Stimulated activated naive CD8-positive, alpha-beta T cell treated with anti-CD3 and anti-CD28 coated beads, Interleukin-15, amount 100 ng/mL, for 72 hours (primary cell): ENCODE measurements at regions not wholly inside any gene's neighbourhood (a gene's known extent, or its start where the extent isn't known, plus 50 kb on each side); places are given as distances from the start of the nearest gene placed in this dataset.
"Not testable (repeated sequence)": the region's sequence is repeated elsewhere in the genome, so short reads cannot be mapped to it uniquely, and the experiment has no call there.

Source experiments
- ATAC-seq: fragments of 150-1000 bp; cut with Tn5 transposase; 2 replicates; pipeline ENCODE4 v1.10.0; 2021; ENCODE audit warnings: mild to moderate bottlenecking, moderate library complexity
- DNase-seq, 2 donors: peaks; one replicate each; pipeline ENCODE4 v3.0.0; 2021 to 2022
- H3K27ac Mint-ChIP-seq, 2 donors: one replicate each; pipeline ENCODE4 v1.8.0; 2022; ENCODE audit warnings: mild to moderate bottlenecking in 2 of 2, mixed read lengths in 2 of 2, moderate library complexity in 2 of 2
- H3K27me3 Mint-ChIP-seq: one replicate; pipeline ENCODE4 v1.8.0; 2022; ENCODE audit warnings: mixed read lengths
- H3K4me1 Mint-ChIP-seq: one replicate; pipeline ENCODE4 v1.8.0; 2022; ENCODE audit warnings: mild to moderate bottlenecking, mixed read lengths
- H3K4me3 Mint-ChIP-seq, 2 donors: one replicate each; pipeline ENCODE4 v1.8.0; 2022; ENCODE audit warnings: mild to moderate bottlenecking in 2 of 2, mixed read lengths in 2 of 2, moderate library complexity in 1 of 2
- H3K9me3 Mint-ChIP-seq, 2 donors: one replicate each; pipeline ENCODE4 v1.8.0; 2022; ENCODE audit warnings: mixed read lengths in 2 of 2

DNA sequence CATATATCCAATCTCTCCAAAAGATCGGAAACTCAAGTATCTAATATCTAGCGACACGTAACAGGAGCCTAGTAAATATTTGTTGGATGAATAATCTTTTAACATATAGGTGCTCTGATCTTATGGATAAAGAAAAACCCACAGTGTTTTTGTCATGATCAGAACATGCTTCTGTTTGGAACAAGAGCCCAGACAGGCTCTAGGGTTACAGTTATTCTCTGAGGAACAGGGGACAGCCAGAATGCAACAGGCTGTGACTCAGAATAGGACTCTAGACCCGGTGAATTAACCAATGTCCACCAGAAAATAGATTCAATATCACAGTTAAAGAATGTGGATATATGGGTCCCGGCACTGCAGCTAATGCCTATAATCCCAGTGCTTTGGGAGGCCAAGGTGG is 296.1 kb upstream of the FZD8 start:
- Mint-ChIP-seq H3K9me3 (peaks cover 10 to 25% of the 10 kb centered on the region in 2 donors), H3K4me3 (no peak overlapping the region), H3K27ac (no peak overlapping the region), H3K4me1 (no peaks in the 10 kb centered on the region), H3K27me3 (no peaks in the 10 kb centered on the region)
- ATAC-seq (no peak), DNase-seq (no peak)

DNA sequence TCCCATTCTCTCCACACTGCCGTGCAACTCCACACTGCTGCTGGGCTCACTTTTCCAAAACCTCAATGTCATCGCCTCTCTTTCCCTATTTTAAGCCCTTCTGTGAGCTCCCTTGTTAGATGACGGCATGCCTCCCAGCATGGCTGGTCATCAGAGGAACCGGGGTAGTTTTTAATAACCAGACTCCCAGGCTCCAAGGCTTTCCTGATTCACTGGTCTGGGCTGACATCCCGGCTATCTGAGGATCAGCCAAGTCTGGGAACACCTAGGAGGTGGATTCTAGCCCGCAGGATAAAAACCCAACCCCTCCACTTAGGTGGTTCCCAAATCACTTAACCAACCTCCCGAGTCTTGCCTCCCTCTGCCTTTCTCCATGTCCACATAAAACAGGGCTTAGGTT is 295.4 kb upstream of the FZD8 start:
- peaks cover 10 to 25% of the 10 kb centered on the region in 2 donors for H3K9me3 Mint-ChIP-seq
- ATAC-seq, result no peak

DNA sequence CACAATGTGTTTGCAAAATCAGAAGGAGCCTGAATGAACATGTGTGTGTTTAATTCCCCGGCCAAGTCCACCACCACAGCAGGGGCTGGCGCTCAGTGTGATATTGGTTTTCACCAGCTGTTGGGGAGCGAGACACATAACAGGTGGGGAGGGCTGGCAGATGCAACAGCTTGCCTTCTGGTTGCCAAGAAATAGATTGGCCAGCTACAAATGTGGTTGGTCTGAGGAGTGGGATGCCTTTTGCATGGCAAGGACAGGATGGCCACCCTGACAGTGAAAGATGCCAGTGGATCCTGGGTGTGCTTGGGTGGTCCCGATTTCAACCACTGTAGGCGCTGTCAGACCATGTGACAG is 292.5 kb upstream of the FZD8 start:
- Mint-ChIP-seq H3K27me3 (no peaks in the 10 kb centered on the region), H3K4me1 (no peaks in the 10 kb centered on the region), H3K9me3 (peaks cover 15 to 32% of the 10 kb centered on the region in 2 donors), H3K27ac (no peak overlapping the region), H3K4me3 (no peak overlapping the region)
- ATAC-seq, result no peak
- DNase-seq, result no peak

More for the DNA sequence above, 295.4 kb upstream of the FZD8 start:
- H3K4me3 Mint-ChIP-seq, result no peak overlapping the region
- no peaks in the 10 kb centered on the region for H3K27me3 Mint-ChIP-seq
- H3K4me1 Mint-ChIP-seq, result no peaks in the 10 kb centered on the region
- DNase-seq, result no peak
- no peak overlapping the region for H3K27ac Mint-ChIP-seq

DNA sequence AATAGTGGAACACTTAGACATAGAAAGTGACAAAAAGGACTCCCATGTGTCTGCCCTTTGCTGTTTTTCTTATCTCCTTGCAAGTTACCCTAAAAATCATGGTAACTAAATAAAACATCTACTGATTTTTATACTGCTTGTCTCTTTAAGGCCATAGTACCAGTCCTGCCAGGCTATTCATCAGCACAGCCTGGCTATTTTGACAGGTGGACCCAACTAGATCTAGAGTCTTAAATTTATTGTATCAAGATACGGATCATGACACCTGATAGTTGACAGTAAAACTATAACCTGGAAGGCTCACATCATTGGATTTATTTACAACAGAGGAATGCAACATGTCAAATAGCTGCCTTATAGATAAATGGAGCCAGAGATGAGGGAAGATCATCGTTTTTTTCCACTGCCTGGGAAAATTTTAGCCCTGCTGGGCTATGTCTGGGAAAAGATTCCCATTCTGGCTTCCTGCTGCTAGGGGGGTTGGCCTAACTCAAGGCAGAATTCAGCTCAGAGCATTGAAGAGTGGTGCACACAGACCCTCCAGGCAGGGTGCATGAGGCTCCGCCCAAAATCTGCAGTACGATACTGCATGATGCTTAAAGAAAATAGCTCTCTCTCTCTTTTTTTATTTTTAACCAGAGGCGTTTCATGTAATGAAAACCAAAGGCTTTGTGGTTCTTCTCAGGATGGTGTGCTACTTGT is 292.0 kb upstream of the FZD8 start:
- H3K27me3 Mint-ChIP-seq, result no peaks in the 10 kb centered on the region
- no peak for DNase-seq
- peaks cover 15 to 32% of the 10 kb centered on the region in 2 donors for H3K9me3 Mint-ChIP-seq
- H3K4me3 Mint-ChIP-seq, result no peak overlapping the region
- no peak for ATAC-seq
- no peaks in the 10 kb centered on the region for H3K4me1 Mint-ChIP-seq
- H3K27ac Mint-ChIP-seq, result no peak overlapping the region

DNA sequence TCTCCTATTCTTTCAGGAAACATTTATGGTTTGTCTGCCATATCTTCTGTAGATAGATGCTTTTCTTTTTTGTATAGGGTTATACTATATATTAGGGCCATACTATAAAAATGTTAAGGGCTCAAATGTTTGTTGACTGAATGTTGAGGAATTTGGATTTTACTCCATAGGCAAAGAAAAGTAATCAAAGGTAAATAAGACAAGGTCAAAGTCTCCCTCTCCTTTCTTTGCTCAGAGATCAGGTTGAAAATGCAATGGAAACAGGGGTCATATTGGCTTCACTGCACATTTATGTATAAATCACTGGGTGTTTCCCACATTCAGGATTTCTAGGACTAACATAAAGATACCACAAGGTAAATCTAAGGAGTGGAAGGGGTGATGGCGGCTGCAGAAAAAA is 291.4 kb upstream of the FZD8 start:
- Mint-ChIP-seq H3K4me3 (no peak overlapping the region), H3K27me3 (no peaks in the 10 kb centered on the region), H3K4me1 (no peaks in the 10 kb centered on the region), H3K9me3 (peaks cover 15 to 32% of the 10 kb centered on the region in 2 donors), H3K27ac (no peak overlapping the region)
- DNase-seq, result no peak
- ATAC-seq, result no peak

DNA sequence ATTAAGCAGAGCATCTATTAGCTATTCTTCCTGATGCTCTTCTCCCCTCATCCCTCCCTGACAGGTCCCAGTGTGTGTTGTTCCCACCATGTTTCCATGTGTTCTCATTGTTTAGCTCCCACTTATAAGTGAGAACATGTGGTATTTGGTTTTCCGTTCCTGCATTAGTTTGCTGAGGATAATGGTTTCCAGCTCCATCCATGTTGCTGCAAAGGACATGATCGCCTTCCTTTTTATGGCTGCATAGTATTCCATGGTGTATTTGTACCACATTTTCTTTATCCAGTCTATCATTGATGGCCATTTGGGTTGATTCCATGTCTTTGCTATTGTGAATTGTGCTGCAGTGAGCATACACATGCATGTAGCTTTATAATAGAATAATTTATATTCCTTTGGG is 287.9 kb upstream of the FZD8 start:
- not testable (repeated sequence) for H3K9me3 Mint-ChIP-seq, H3K27ac Mint-ChIP-seq, ATAC-seq, H3K27me3 Mint-ChIP-seq, H3K4me1 Mint-ChIP-seq, DNase-seq, H3K4me3 Mint-ChIP-seq

DNA sequence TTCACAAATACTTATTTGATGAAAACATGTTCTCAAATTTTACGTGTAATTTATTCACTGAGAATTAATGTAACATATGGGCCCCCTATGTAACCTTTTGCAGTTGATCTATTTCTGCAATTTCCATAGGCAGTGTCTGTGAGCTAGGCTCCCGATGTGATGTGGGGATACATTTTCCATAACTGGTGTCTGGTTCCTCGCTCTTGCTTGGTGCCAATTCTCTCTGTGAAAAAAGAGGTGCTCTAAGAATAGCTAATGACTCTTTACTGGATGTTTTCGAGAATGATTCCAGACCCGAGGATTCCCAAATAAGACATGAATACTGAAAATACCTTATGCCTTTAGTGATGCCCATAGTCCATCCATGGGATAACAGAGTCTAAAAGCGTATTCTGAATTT is 286.7 kb upstream of the FZD8 start:
- H3K4me1 Mint-ChIP-seq, result no peaks in the 10 kb centered on the region
- H3K27ac Mint-ChIP-seq, result no peak overlapping the region
- DNase-seq (no peak), ATAC-seq (no peak)
- H3K27me3 Mint-ChIP-seq, result no peaks in the 10 kb centered on the region
- no peak overlapping the region for H3K4me3 Mint-ChIP-seq
- H3K9me3 Mint-ChIP-seq, result peaks cover 5 to 7% of the 10 kb centered on the region in 2 donors

DNA sequence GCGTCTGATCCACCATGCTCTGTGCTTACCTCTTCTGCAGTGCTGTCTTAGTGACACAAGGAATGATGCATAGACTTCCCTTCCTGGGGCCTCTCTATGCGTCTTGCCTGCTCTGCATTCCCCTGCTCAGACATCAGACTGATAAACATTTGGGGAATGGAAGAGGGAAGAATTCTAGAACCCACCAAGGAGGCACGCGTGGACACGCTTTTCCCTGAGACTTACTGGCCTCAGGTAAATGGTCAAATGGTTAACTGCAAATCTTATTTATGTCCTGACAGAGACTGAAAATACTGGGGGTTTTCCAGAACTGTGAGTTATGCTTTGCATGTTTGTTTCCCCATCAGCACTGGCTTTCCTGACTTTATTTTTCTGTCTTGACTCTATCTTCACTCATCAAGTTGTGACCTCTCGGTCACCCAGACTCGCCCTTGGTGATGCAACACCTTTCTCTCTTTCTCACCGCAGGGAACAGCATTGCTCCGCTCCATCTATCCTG is 285.9 kb upstream of the FZD8 start:
- no peak overlapping the region for H3K4me3 Mint-ChIP-seq
- no peaks in the 10 kb centered on the region for H3K4me1 Mint-ChIP-seq
- ATAC-seq, result no peak
- no peak for DNase-seq
- H3K27ac Mint-ChIP-seq, result no peak overlapping the region
- H3K27me3 Mint-ChIP-seq, result no peaks in the 10 kb centered on the region
- peaks cover 5 to 7% of the 10 kb centered on the region in 2 donors for H3K9me3 Mint-ChIP-seq

DNA sequence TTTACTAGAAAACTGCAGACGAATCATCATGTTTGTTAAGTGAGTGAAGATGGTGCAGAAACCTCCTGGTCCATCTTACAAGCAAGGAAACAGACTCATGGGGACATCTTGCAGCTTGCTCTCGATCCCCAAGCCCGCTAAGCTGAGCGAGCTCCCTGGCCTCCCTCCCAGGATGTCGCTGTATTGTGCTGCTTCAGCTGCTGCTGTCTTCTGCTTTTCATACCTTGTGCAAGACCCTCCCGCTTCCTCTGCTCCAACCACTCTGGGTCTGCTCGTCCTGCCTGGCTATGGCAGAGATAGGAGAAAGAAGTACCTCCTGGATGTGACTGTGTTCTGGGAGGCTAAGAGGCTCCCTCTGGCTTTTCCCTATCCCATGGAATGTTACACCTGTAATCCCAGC is 285.2 kb upstream of the FZD8 start:
- no peak overlapping the region for H3K4me3 Mint-ChIP-seq
- peaks cover 5 to 7% of the 10 kb centered on the region in 2 donors for H3K9me3 Mint-ChIP-seq
- no peak for DNase-seq
- H3K27me3 Mint-ChIP-seq, result no peaks in the 10 kb centered on the region
- H3K4me1 Mint-ChIP-seq, result no peaks in the 10 kb centered on the region
- no peak for ATAC-seq
- no peak overlapping the region for H3K27ac Mint-ChIP-seq

DNA sequence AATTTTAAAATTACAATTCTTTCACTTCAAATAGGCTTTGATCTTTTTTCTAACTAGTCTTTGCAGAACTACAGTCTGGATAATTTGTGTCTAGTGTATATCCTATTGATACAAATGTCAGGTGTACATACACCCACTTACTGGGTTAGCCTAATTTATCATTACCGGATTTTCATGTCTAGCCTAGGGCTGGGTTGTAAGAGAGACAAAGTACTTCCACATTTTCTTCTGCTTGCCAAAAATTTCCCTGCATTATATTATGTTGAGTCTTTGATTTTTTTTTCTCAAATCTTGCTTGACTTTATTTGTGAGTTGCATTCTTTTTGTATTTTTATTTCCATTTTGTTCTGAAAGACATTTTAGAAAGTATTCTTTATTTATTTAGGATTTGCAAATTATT is 284.8 kb upstream of the FZD8 start:
- Mint-ChIP-seq H3K9me3 (peaks cover 5 to 7% of the 10 kb centered on the region in 2 donors), H3K27me3 (no peaks in the 10 kb centered on the region), H3K4me3 (no peak overlapping the region), H3K4me1 (no peaks in the 10 kb centered on the region), H3K27ac (peak overlapping the region in 1 of 2 donors; percentile 38)
- no peak for ATAC-seq
- no peak for DNase-seq

DNA sequence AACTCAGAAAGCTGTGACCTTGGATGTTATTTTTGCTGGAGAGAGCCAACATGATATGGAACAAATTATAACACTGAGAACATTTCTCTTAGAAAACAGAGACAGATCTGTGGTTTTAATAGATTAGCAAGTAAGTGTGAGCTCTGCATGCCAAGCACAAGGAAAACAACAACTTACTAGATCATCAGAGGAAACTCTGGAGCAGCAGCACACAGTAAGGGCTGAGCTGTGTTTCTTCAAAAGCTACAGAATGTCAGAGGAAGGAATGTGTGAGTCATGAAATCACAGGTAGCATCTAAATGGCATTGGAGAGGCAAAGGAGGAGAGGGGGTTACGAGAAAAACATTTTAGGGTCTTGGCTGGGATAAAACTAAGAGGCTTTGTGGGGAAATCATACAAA is 283.4 kb upstream of the FZD8 start:
- H3K27ac Mint-ChIP-seq, result no peak overlapping the region
- no peaks in the 10 kb centered on the region for H3K4me1 Mint-ChIP-seq
- no peaks in the 10 kb centered on the region for H3K27me3 Mint-ChIP-seq
- H3K4me3 Mint-ChIP-seq, result no peak overlapping the region
- DNase-seq, result no peak
- no peak for ATAC-seq
- peaks cover 3 to 5% of the 10 kb centered on the region in 2 donors for H3K9me3 Mint-ChIP-seq

DNA sequence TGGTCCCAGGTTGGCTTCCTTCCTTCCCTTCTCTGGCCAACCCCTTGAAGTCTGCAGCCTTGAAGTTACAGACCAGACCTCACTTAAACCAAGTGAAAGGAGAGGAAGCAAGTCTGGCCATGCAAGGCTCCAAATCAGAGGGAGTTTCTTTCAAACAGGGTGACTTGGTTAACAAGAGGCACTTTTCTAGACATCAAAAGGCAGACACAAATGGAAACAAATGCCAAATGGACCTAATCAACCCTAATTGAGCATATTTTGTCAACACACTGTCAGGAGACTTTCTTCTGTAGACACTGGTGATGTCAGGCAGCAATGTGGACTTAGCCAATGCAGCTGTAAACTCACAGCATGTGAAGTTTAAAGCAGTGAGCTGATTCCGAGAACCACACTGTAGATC is 282.7 kb upstream of the FZD8 start:
- DNase-seq (no peak), ATAC-seq (no peak)
- Mint-ChIP-seq H3K4me3 (no peak overlapping the region), H3K4me1 (no peaks in the 10 kb centered on the region), H3K27me3 (no peaks in the 10 kb centered on the region), H3K27ac (no peak overlapping the region), H3K9me3 (peaks cover 0 to 1% of the 10 kb centered on the region in 2 donors)

DNA sequence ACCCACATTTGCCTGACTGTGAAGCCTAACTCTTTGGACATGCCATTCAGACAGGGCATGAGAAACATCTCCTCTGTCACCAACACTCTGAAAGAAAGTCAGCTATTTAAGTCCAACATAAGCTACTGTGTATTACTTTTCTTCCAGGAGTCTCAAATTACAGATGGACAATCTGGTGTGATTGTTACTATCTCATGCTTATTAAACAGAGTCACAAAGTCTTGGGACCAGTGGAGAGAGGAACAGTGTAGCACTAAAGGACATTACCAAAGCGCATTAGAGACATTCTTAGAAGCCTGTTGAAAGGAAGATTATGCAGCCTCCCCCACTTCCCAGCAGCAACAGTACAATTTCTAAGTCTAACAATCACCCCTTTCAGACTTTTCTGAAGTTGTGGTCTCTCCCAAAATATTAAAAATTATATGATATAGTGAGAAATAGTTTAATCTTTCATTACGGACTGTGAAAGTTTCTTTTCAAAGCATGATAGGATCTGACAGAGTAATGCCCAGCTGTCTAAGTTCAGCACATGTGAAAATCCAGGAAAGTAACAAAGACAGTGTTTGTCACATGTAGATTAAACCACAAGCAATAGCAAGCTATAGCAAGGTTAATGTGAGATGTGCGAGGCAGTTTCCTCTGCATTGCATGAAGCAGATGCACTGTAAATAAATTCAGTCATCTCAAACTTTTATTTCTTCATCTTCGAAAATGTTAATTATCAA is 280.9 kb upstream of the FZD8 start:
- H3K4me3 Mint-ChIP-seq, result no peak overlapping the region
- no peak overlapping the region for H3K27ac Mint-ChIP-seq
- ATAC-seq, result no peak
- no peaks in the 10 kb centered on the region for H3K4me1 Mint-ChIP-seq
- no peak for DNase-seq
- H3K27me3 Mint-ChIP-seq, result no peaks in the 10 kb centered on the region
- H3K9me3 Mint-ChIP-seq, result no peaks in the 10 kb centered on the region

DNA sequence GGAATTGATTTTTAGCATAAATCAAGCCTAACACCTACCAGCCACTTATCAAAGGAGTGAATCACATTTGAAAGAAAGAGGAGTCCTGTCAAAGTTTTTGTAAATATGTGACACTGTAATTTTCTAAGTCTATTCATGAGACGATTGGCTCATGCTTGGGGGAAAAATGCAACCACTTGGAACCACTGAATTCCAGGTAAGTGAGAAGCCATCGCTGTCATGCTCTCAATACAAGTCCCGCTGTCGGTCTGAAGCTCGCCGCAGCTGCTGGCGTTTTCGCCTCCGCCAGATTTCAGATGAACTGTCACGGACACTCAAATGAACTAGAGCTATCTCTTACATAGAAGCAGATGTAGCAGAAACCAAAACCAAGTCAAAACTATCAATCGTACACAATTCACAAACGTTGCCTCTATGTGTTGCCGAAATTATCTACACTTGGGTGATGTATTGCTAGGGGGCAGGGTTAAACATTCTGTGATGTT is 279.8 kb upstream of the FZD8 start:
- H3K27me3 Mint-ChIP-seq, result no peaks in the 10 kb centered on the region
- H3K27ac Mint-ChIP-seq, result no peak overlapping the region
- no peaks in the 10 kb centered on the region for H3K4me1 Mint-ChIP-seq
- DNase-seq (no peak), ATAC-seq (no peak)
- no peaks in the 10 kb centered on the region for H3K9me3 Mint-ChIP-seq
- no peak overlapping the region for H3K4me3 Mint-ChIP-seq

DNA sequence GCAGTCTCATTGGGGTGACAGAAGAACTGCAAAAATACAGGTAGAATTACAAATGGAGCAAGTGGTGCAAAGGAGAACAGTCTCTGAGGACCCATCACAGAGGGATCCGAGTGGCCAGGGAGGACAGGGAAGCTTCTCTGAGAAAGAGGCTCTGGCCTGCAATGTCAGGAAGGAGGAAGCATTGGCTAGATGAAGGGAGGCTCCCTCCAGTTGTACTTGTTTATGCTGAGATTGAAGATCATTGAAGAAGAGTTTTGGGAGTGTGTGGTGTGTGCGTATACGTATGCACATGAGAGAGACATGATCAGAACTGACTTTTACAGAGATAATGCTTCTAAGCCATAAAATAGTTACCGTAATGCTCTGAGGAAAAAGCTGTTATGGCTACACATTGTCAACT is 274.7 kb upstream of the FZD8 start:
- DNase-seq (no peak), ATAC-seq (no peak)
- H3K4me1 Mint-ChIP-seq, result no peaks in the 10 kb centered on the region
- H3K9me3 Mint-ChIP-seq, result peaks cover 0 to 5% of the 10 kb centered on the region in 2 donors
- no peaks in the 10 kb centered on the region for H3K27me3 Mint-ChIP-seq
- H3K4me3 Mint-ChIP-seq, result no peak overlapping the region
- H3K27ac Mint-ChIP-seq, result no peak overlapping the region

DNA sequence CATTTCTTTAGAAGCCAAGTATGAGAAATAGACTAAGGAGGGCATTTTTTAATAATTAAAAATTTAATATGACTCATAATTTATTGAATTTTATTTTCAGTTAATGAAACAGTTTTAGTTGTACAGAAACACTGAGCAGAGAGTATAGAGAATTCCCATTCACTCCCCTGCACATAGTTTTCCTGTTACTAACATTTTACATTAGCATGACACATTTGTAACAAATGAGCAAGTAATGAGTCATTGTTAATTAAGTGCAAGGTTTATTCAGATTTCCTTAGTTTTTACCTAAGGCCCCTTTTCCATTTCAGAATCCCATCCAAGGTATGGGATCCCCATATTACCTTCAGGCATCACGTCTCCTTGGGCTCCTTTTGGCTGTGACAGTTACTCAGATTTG is 271.5 kb upstream of the FZD8 start:
- ATAC-seq, result no peak
- no peaks in the 10 kb centered on the region for H3K4me1 Mint-ChIP-seq

More for the DNA sequence above, 271.5 kb upstream of the FZD8 start:
- peaks cover 0 to 8% of the 10 kb centered on the region in 2 donors for H3K9me3 Mint-ChIP-seq
- H3K27ac Mint-ChIP-seq, result no peak overlapping the region
- no peak for DNase-seq
- no peak overlapping the region for H3K4me3 Mint-ChIP-seq
- H3K27me3 Mint-ChIP-seq, result no peaks in the 10 kb centered on the region
